Ammon's horn (tissue), 1 donor: ENCODE measurements at regions not wholly inside any gene's neighbourhood (a gene's known extent, or its start where the extent isn't known, plus 50 kb on each side); places are given as distances from the start of the nearest gene placed in this dataset.

Source experiments
- DNase-seq: peaks from one replicate; pipeline ENCODE4 v3.0.0-alpha.2; 2016; ENCODE audit warnings: low spot score

DNA sequence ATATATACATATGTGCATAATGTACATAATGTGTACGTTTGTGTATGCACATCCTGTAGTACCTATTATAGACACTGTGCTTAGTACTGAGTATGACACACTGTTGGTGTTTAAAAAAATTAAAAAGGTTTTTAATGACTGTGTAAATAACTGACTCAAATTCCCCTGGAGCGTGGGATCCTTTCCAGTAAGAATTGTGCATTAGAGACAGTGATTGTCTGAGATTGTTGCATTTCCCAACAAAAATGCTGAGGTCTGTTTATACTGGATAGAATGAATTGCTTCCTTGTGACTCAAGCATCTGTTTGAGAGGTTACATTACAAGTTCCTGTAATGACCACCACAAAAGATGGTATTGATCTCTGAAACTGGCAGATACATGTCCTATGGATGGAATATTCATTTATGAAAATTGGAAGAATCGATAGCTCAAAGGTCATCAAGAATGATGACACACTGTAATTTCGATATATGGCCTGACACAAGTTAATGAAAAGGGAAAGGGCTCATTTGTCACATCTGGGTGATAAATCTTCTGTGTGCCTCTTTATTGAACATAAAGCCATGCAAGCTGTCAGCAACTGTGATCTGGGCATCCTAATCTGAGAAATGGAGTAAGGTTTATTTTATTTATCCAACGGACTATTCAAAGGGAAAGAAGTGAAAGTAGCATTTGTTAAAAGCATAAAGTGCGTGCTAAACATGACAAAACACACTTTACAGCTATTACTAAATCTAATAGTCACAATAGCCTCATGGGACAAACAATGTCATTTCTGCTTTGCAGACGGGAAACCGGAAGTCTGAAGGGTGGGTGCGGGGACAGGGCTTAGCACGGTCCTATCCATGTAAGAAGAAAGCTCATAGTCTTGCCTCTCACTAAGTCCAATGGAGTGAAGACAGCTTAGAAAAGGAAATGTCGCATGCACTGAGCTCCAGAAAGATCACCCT lies 228.8 kb downstream of the CDH11 start:
- no peak for DNase-seq

DNA sequence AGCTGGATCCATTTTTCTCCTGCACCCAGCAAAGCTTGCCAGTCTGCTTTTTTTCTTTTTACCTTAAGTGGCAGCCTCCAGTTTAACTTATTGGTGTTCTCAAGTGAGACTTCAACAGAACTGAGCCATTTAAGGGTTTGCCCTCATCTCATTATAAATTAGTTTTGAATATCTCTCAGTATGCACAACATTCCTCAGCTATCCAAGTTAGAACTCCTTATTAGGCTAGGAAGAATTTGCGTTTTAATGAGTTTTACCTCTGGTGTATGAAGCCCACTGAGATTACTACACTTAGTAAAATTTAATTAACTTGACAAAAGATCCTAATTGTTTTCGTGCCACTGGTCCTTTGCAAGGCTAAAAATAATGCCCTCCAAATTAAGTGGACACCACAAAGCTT lies 232.4 kb downstream of the CDH11 start:
- no peak for DNase-seq

DNA sequence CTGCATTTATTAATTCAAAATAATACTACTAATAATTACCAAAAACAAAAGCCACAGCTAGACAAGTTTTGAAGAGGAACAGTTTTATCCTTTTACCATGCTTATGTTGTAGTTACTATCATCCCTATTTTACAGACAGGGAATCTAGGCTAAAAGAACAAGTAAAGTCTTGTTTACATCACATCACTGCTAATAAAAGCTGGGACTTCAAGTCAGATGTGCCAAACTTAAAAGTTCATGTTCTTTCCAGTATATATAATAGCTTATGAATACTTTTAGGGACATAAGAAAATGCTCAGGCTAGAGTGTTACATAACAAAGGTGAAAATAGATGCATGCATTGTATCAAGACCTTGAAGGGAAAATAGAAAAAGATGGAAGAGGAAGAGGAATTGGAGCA lies 234.2 kb downstream of the CDH11 start:
- no peak for DNase-seq

DNA sequence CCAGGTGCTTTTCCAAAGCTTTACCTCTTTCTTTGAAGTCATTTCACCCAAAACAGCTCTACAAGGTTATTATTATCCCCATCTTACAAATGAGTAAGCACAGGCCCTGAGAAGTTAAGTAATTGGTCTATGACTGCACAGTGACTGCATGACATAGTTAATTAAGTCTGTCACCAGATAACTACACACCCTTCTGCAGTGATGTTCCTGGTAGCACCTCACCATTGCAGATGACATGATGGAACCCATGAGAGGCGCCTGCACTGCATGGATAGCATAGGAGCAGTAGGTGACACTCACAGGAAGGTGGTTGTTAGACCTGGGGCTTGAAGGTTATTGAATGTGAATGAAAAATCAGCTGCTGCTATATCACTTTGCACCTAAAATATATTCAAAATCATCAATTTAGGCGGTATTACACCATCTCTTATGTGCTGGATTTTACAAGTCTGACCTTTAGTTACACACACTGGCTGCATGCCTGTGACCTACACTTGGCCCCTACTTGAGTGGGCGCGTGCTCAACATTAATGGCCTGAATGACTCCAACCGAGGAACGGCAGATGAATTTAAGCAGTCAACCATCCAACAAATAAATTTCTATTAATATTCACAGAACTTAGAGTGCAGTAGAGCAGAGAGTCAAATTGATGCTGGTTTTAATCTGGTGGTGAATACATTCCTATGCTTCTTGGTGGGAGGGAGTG lies 239.6 kb downstream of the CDH11 start:
- DNase-seq, result no peak

DNA sequence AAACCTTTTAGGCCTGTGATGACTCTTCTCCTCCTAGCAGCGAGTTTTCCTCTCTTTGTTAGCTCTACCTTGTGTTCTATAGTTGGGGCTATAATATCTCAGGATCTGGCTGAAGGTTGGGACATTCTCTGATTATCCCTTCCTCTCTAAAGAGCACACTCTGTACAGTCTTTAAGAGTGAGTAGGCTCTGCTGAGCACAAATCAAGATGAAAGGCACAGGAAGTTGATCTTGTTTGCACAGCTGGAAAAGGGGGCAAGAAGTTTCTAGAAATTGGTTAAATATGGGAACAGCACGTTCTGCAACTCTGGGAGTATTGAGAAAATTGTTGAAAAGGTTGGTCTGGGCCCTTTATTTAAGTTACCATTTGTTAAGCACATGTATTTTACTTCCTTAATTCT lies 240.9 kb downstream of the CDH11 start:
- DNase-seq, result no peak

DNA sequence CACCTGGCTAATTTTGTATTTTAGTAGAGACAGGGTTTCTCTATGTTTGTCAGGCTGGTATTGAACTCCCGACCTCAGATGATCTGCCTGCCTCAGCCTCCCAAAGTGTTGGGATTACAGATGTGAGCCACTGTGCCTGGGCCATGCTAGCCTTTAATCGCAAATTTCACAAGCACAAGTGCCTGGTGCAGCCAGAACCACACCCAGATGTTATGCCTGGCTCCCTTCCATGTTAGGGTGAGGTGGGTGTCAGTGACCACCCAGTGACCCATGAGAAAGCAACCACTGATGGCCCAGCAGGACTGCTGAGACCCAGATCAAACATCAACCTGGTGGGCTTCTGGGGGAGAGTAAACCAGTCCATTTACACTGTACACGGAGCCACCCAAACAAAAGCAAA lies 241.9 kb downstream of the CDH11 start:
- DNase-seq, result no peak

DNA sequence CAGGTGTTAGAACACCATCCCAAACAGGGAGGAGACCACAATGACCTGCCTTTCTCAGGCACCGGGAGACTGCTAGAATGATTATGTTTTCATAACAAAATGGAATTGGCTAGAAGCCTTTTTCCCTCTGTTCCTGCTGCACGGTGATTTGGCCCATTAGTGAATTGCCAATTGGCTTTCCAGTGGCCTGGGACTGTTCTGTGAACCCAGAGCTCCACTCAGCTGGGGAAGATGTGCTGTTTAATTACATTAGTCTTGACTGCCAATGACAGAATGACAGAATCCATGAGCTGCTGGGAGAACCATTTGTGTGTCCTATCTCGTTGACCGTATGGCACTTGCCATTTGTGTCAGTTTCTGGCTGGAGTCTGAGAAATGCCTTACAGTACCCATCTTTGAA lies 242.9 kb downstream of the CDH11 start:
- DNase-seq, result no peak

DNA sequence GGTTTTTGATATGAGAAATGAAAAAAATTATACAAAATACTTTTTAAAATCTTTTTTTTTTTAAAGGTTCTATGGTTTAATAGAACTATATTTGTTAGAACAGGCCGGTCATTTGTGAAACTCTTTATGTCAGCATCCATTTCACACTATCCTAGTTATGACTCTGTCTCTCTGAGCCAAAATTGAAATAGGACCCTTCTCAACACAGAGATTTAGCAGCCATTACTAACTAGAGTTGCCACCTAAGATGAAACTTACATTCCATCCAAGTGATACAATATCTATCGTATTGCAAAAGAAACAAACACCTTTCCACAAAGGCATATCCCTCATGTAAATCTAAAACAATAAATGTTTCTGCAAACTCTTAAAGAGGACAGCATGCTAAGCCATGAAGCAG lies 249.8 kb downstream of the CDH11 start:
- no peak for DNase-seq

DNA sequence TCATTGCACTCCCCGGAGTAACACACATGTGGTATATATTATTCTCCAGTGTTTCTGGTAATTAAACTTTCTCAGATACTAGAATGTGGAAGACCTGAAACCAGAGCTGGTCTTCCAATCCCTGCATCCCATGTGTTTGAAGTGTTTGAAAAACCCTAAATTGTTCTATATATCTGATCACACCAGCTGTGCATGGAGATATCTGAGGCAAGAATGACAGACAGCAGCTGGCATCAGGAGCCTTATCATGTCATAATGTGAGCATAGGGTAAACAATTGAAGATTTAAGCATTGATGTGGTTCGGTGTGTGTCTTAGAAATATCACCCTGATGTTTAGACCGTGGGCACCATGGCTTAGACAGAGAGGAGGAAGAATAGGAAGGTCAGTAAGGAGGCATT lies 251.0 kb downstream of the CDH11 start:
- no peak for DNase-seq

DNA sequence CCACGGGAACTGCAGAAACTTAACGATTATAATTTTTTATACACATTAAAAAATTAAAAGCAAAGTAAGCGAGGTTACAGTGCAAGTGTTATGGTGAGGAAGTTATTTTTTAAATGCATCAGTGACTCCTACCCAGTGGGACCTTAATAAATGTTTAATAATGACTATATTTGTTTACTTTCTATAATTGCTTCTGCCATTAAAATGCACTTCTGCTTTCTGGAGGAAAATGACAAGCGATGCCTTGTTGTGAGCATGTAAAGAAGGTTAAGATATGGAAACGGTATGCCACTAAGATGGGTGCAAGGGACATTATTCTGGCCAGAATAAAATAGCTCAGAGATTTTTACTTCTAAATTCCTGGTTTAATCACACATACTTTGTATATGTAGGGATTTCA lies 252.1 kb downstream of the CDH11 start:
- DNase-seq, result no peak

DNA sequence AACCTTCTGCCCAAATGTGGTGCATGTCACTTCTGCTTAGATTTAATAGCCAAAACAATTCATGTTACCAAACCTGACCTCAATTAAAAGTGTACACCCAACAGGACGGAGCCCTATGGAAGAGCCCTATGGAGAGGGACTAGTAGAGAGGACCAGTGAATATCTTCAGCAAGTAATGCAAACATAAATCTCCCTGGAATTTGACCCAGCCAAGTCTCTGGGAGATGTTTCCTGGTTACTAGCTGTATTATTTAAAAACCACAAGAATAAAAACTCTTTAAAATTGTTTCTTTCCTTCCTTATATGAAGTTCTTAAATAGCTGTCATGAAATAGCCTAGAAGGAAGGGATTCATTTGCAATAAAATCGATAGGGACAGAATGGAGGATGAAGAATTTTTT lies 255.8 kb downstream of the CDH11 start:
- no peak for DNase-seq

DNA sequence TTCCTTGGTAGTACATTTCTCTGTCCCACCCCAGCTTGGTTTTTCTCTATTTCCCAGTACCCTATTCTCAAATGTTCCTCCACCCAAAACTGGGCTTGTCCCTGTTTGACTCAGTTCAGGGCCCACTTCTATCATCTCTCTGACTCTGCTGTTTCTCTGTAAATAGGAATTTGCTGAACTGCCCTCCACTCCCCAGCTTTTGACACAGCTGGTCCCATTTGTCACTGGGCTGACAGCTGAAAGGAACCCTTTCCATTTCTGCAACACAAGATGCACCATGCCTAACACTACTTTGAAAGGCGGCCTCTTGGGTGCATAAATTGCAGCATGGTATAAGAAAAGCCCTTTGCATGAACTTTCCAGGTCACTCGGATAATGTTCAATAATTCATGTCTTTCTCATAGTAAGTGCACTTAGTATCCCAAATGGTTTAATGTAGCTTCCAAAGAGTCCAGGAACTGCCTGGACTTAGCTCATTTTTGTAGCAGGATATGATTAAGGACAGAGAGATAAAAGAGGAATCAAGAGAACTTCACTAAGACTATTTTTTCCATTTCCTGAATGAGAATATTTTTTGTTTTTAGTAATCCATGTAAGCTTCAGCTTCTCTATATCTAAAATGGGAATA lies 256.7 kb downstream of the CDH11 start:
- DNase-seq, result no peak

DNA sequence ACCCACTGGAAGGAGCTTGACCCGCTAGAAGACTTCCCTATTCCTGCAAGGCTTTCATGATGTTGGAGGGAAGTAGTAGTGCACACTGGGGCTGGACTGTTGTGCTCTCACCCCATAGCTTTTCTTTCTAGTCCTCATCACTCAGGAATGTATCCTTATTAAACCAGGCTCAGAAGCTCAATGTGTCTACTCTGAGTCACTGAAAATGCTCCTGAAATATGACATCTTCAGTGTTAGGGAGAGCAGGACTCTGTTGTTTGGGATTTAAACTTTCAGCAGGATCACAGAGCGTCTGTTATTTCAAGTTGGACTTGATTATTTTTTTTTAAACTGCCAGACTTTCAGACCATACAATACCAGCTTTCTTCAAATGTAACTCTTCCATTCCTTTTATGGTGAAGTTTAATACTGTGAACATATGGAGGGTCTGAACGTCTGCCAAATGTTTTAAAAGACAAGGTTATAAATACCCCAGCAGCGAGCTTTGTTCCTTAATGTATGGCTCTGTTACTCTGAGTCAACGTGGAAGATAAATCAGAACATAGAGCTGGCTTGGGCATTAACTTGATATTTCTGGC lies 257.5 kb downstream of the CDH11 start:
- DNase-seq, result no peak

DNA sequence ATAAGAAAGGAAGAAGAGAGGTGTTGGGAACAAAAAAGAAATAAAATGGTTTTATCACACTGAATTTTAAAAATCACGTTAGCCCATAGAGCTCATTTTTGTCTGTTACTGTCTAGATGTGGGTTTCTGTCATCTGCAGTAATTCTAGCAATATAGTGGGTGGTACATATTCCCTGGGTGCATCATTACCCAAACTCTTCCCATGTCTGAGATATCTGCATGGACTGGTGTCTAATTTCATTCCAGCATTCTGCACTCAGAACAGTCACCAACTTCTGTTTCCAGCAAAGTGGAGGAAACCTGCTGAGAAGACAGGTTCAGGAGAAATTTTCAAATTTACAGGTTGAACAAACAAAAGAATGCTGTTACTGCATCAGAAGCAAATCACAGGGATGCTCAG lies 263.8 kb downstream of the CDH11 start:
- DNase-seq, result no peak

DNA sequence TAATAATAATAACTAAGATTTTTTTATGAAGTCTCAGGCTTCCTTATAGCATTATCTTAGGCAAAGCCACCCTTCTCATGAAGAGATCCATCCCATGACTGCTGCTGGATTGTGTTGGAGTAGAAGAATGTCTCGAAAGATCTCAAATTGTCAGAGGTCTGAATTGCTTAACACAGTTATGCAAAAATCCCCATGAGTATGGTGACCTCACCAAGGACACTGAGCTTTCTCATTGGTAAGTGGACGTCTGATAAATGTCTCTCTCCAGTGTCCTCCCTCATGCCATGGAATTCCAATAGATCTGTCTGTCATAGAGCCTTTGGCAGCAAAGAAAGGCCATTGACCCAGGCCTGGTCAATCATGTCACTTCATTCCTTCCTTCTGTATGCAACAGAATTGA lies 264.5 kb downstream of the CDH11 start:
- no peak for DNase-seq

DNA sequence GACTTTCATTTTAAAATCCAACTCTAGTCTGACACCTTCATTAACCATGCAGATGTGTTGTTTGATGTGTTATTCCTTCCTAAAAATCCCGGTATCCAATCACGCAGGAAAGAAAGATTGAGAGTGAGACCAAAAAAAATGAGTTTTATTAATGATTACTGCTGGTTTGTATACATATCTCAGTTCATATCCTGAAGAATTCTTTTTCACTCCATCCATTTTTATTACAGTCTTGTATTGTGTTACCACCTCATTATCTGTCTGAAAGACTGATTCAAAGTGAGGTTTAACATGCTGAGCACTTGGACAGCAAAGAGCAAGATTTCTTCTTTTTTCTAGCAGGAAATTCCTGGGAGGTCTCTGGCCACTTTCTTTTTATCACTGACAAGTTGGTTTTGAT lies 268.3 kb downstream of the CDH11 start:
- no peak for DNase-seq

DNA sequence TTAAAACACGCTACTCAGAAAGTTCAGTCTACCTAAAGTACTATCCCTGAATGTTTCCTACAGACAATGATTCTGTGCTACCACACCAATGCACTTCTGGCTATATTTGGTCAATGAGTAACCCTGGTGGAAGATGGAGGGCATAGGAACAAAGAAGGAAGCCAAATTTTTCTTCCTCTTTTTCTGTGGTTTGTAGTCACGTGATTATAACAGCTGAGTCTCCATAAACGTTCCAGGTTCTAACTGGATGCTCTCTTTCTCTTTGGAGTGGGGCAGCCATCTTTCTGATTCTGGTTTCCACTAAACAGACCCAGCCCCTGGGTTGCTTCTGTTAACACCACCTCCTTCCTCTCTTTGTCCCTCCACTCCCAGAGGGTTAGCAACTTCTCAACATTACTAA lies 274.9 kb downstream of the CDH11 start:
- DNase-seq, result no peak

DNA sequence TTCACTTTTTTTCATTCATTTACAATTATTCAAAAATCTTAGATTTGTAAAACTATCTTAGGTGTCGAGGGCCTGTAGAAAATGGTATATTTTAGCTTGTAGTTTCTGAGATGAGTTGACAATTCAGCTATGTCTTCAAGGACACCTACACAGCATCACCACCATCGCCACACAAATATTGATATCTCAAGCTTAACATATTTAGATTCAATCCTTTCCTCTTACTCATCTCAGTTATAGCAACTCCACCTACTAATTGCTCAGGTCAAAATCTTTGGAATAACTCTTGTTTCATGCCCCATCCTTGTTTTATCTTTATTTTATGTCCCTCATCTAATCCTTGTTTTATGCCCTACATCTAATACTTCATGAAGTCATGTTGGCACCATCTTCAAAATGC lies 276.8 kb downstream of the CDH11 start:
- DNase-seq, result no peak

DNA sequence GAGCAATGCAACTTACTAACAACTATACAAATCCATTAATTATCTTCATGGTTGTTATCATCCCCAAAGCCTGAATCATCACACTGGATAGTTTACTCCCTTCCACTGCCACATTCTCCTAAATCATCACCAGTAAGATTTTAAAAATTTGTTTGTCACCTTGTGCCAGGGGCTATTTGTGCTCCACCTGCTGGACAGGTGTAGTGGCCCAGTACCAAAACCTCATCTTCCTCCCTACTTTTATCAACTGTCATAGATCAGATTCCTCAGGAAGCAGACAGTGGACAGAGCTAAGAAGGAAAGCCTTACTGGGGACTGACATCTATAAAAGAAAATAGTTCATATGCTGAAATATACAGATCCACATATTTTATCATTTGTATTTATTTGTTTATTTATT lies 280.4 kb downstream of the CDH11 start:
- no peak for DNase-seq

DNA sequence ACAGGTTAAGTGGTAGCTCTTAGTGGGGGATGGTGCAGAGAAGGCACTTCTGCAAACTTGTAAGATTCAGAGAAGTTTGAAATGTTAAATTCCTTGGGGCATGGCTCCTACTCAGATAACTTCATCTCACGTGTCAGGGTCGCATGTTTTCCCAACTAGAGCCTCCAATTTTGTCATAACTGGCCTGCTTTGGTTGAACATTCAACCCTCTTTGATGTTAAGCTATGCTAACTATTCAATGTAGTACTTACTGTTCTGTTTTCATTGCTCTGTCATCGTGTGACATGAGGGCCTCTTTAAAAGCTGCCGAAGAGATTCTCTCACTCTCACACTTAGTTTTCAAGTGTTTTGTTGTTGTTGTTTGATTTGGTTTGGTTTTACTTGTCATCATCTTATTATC lies 280.8 kb downstream of the CDH11 start:
- no peak for DNase-seq

DNA sequence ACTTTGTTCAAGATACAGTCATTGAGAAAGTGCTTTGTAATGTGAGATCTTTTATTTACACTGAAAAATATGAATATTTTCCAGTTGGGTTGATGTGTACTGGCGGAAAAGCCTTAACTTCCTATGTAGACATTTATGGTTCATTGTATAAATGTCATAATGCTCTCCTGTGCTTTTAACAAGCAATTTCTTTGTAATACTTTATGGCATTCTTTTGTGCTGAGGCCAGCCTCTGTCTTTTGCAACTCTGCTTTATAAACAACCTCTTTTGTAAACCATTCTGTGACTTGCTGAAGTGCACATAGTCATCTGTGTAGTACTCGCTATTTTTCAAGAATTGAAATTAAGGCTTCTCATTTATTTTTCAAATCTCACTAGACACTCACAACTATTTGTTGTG lies 291.2 kb downstream of the CDH11 start:
- no peak for DNase-seq

DNA sequence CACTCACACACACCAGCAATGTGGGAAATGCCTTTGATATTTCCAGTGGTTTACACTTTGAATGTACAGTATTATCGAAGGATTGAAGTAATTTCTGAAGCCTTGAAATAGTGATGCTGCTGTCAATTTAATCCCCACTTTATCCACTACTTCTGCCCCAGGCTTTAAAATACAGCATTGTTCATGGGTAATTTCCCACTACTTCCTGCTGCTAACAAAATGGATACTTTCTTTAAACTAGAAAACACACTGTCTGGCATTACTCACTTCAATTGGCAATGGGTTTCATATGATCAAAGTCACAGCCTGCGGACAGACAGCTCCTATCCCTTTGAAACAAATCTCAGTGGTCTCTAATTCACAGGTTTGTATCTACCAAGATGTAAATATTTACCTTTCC lies 292.2 kb downstream of the CDH11 start:
- DNase-seq, result no peak

DNA sequence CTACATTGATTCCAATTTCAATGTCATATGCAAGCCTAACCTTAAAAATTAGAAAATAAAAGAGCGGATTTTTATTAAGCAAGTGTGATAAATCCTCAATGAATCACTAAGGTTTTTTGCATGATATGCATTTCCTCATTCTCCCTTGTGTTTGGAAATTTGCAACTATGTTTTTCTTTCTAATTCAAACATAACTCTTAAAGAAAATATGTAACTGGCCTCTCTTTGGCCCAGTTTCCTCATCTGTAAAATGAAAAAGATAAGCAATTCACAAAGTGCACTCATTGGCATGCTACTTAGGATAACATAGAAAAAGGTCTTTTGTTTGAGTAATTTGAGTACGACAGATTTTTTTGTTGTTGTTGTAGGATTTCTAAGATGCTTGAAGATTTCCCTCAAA lies 295.5 kb downstream of the CDH11 start:
- no peak for DNase-seq
